ENCODE measurements at regions not wholly inside any gene's neighbourhood (a gene's known extent, or its start where the extent isn't known, plus 50 kb on each side); places are given as distances from the start of the nearest gene placed in this dataset.

DNA sequence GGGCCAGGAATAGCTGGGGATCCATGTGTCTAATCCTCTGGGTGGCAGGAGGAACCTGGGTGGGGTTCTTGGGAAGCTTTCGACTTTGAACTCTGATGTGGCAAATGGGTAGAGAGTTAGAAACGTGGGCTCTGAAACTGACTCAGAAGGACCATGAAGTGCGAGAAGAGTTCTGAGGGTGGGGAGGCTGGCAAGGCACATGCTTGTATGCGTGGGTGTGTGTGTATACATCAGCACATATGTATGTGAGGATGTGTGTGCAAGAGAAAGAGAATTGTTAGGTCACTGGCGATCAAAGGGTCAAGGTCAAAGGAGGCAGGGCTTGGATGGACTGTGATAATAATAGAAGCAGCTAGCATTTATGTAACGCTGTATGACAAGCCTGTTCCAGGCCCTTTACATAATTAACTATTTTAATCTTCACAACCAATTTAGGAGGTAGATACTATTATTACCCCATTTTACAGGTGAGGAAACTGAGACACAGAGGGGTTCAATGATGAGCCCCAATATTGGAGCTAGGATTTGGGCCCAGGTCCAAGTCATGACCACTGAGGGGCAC lies 84.5 kb upstream of the POU3F1 start:
- DNase-seq (ENCODE audit: low read depth): no peak

DNA sequence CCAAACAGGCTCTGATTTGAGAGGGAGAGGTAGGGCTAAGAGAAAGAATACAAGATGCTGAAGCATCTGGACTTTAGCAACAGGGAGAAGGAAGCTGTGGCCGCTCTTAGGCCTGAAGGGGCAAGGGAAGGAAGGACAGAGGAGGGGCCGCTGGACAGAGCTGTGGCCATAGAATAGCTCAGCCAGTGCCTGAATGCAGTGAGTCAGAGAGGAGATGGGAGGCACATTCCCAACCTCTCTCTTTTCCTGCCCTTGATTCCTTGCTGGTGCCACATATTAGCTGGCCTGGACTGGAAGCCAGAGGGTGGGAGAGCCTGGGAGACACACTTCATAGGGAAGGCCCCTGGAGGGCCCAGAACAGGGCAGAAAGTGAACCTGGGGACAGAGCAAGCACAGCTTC lies 83.4 kb upstream of the POU3F1 start:
- no peak overlapping the region for H3K4me3 ChIP-seq (ENCODE audit: low read depth, low read length)
- no peak for DNase-seq (ENCODE audit: low read depth)

More for the DNA sequence above, 84.5 kb upstream of the POU3F1 start:
- no peak overlapping the region for H3K4me3 ChIP-seq (ENCODE audit: low read depth, low read length)

DNA sequence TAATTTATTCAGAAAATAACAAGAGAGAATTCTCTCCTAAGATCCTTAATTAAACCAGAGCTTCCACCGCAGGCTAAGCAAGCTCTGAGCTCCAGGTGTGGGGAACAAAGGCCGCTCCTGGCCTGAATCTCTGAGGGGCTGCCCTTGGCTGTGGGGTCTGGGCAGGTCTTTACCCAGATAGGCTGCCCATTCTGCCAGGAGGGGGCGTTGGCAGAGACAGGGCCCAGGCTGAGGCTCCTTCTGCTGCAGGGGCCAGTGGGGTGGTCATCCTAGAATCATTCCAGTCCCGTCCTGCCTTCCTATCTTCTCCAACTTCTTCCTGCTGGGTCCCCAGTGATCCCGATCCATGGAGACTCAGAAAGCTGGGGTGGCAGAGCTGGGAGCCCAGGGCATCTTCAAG lies 82.9 kb upstream of the POU3F1 start:
- H3K4me3 ChIP-seq (ENCODE audit: low read depth, low read length): no peak overlapping the region
- no peak for DNase-seq (ENCODE audit: low read depth)

DNA sequence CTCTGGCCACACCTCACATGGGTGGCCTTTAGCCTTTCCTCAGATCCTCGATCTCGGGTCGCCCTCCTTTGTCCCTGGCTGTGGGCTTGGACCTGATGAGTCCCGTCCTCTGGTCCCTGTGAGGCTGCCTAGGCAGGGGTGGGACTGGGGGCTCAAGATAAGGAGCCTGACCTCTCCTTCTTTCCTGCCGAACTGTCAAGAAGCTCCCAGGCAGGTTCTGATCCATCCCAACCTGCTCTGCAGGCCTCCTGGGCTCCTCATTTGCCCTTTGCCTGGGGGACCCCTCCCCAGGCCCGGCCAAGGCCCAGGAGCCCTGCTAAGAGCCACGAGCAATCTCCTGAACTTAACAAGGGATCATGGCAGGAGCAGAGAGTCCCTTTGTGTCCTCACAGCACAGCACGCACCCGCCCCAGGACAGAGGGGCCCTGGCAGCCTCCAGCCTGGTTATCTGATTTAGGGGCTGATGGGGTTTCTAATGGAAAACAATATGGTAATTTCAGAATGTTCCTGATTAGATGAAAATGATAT lies 82.4 kb upstream of the POU3F1 start:
- DNase-seq (ENCODE audit: low read depth): no peak
- H3K4me3 ChIP-seq (ENCODE audit: low read depth, low read length): no peak overlapping the region

DNA sequence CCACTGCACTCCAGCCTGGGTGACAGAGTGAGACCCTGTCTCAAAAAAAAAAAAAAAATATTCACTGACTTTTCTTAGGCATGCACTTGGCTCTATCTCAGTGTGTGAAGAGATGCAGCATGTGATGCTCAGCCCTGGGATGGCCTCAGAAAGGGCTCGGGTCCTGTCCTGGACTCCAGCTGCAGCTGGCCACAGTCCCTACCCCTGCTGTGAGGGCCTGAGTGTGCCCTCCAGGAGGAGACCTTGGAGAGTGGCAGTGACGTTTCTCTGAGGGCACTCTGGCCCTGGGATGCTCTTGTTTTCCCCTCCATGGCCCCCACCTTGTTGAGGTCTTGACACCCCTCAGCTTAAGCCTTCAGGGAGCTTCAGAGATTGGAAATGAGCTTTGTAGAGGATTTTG lies 81.9 kb upstream of the POU3F1 start:
- no peak for DNase-seq (ENCODE audit: low read depth)
- no peak overlapping the region for H3K4me3 ChIP-seq (ENCODE audit: low read depth, low read length)

DNA sequence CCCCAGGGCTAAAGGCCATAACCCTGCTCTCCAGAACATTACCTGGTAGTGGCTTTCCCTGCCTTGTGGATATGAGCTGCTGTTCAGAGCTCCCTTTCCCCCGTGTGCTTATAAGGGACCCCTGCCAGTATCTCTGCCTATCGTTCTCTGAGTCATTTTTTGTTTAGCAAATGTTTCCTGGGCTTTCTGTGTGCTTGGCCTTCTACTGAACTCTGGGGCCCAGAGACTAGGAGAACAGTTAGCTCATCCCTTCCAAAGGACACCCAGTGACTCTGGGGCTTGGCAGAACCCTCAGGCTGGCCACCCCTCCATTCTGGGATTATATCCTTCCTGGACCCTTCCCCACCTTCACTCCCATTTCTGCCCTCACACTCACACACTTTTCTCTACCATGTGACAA lies 80.8 kb upstream of the POU3F1 start:
- no peak for DNase-seq (ENCODE audit: low read depth)
- no peak overlapping the region for H3K4me3 ChIP-seq (ENCODE audit: low read depth, low read length)

DNA sequence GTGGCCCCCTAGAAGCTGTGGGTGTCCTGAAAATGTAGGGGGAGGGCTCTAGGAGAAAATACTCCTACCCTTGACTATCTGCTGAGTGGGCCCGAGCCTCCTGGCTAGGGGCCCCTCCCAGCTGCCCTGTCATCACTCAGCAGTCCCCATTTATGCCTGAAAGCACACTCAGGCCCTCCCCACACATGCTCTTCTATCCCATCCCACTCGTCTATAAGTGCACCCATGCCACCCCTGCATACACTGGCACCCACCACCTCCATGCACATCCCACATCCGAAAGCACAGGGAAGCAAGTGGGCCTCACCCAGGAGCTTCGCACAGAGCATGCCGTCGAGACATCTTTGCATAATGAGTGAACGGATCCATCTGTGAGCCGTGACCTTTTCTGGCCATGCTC lies 80.4 kb upstream of the POU3F1 start:
- no peak for DNase-seq (ENCODE audit: low read depth)
- H3K4me3 ChIP-seq (ENCODE audit: low read depth, low read length): no peak overlapping the region

DNA sequence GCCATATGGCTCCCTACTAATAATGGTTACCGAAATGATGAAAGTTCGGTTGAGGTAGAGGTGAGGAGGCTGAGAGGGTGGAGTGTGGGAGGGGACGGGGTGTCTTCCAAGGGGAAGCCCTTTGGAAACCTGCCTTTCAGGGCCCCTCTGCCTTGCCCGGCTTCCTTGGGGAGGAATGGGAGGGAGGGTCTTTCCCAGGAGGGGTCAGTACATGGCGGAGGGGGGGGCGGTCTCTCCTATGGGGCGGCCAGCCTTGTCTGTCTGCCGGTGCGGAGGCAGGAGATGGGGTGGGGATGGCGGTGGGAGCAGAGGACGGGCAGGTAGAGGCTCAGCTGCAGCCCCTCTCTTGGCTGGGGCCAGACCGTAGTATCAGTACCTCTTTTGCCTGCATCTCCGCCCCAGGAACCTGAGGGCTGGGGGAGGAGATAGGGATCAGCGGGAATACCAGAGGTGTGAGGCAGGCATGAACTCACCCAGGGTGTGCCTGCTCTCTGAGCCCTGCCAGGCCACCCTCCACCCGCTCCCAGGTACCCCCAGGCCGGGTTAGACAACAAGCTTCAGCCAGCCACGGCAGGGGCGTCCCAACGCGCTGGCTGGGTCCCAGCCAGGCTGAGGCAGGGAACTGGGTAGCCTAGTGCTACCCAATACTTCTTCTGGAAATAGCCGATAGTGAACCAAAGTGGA lies 79.4 kb upstream of the POU3F1 start:
- DNase-seq (ENCODE audit: low read depth): no peak
- H3K4me3 ChIP-seq (ENCODE audit: low read depth, low read length): no peak overlapping the region

DNA sequence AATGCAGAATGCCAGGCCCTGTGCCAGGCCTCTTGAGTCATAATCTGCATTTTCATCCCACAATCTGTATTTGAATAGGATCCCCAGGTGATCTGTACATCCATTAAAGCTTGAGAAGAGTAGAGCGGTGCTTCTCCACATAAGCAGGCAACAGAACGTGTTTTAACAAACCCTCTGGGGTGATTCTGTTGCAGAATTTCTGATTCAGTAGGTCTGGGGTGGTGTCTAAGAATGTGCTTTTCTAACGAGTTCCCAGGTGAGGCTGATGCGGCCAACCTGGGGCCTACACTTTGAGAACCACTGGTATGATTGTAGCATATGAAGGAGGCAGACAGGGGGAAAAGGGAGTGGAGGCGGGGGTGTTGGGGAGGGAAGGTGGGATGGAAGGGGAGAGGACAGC lies 78.4 kb upstream of the POU3F1 start:
- DNase-seq (ENCODE audit: low read depth): no peak
- H3K4me3 ChIP-seq (ENCODE audit: low read depth, low read length): no peak overlapping the region

DNA sequence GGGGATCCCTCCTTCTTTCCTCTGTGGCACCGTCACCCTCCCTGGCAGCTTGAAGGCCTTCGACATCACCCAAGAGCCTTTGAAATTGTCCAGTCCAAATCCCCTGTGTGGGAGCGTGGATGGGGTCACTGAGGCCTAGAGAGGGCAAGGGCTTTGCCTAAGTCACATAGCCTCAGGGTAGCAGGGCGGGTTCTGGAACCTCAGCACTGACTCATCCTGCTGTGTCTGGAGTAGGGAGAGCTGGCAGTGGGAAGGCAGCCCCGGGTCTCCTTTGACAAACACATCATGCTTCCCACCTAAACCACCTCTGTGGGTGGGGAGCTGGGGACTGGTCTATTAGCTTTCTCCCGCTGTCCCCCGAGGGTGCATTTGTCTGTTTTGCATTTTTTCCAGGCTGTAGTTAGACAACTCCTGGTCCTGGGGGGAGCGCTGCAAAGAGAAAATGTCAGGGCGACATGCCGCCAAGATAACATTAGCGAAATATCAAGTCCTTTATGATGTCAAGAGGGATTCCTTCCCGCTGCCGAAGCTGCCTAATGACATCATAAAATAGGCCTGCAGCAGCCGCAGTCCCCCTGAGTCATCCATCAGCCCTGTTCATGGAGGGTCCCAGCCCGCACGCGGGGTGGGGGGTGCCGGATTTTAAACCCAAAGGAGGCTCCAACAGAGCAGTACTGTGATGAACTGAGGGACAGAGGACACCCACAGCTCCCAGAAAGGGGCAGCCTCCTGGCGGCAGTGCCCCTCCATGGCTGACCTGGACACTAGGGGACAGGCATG lies 77.0 kb upstream of the POU3F1 start:
- DNase-seq (ENCODE audit: low read depth): no peak
- no peak overlapping the region for H3K4me3 ChIP-seq (ENCODE audit: low read depth, low read length)

DNA sequence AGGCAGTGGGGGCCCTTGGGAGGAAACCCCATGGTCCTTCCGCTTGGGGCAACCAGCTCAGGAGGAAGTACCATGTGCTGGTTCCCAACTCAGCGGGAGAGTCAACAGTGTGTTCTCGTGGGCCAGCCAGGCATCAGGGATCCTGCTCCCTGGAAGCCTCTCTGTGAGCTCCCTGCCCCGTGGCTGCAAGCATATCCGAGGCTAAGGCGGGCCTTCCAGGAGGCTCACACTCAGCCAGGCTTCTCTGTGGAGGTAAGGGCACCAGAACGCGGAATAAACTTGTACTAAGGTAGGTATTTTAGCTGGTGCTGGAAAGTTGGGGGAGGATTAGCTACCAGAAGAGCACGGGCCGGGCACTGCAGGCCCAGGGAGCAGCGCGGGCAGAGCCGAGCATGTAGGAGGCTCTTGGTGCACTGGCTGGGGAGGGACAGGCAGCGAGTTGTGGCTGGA lies 74.7 kb upstream of the POU3F1 start:
- no peak overlapping the region for H3K4me3 ChIP-seq (ENCODE audit: low read depth, low read length)
- DNase-seq (ENCODE audit: low read depth): no peak

DNA sequence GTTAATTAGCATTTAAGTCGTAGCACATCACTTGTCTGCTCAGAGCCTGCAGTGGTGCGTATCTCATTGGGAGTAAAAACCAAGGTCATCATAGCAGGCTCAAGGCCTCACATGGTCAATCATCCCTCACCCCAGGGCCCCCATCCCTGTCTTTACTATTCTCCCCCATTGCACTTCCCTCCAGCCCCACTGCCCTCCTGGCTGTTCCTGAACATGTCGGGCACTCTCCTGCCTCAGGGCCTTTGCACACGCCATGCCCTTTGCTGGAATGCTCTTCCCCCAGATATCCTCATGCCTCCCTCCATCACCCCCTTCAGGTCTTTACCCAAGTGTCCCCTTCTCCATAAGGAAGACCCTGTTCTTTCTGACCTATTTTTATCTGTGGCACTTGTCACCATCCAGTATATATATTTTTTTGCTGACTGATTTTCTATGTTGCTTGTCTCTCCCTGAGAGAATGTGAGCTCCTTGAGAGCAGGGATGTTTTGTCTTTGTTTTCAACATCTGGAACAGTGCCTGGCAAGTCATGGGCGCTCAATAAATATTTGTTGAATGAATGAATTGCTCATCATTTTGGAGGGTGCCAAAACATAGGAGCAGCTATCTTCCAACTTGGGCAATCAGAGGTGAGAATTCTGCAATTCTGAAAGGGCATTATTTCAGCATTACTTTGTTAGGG lies 74.1 kb upstream of the POU3F1 start:
- H3K4me3 ChIP-seq (ENCODE audit: low read depth, low read length): no peak overlapping the region
- DNase-seq (ENCODE audit: low read depth): no peak

DNA sequence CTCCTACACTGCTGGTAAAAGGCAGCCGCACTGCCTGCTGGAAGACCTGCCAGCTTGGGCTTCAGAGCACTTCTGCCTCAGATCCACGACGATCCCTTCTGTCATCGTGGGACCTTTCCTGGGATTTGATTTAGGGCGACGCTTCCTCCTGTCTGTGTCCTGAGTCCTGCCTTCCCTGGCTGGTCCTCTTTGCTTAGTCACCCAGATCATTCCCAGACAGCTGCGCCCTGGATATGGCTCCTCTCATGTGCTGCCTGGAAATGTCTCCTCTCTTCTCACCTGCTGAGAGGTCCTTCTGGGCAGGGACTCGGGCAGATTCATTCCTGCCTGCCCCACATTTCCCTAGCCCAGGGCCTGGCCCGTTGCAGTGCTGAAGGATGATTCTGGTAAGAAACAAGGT lies 72.4 kb upstream of the POU3F1 start:
- DNase-seq (ENCODE audit: low read depth): no peak
- no peak overlapping the region for H3K4me3 ChIP-seq (ENCODE audit: low read depth, low read length)

DNA sequence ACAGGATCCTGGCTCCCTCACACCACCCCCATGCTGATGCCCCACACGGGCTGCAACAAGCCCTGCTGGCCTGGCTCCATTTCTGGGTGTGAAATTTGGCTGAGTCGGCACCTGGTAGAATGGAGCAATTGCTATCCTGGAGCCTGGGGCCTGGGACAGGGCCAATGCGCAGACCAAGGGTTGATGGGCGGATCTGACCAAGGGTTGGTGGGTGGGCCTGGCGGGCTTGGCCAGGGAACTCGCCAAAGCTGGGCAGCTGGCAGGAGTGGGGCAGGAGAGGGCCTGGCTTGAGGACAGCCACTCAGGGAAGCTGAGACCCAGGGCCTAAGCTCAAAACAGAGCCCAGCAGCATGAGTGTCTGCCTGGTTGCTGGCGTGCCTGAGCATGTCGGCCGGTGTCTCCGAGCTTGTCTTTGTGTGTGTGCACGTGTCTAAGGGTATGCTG lies 70.9 kb upstream of the POU3F1 start:
- H3K4me3 ChIP-seq (ENCODE audit: low read depth, low read length): no peak overlapping the region
- no peak for DNase-seq (ENCODE audit: low read depth)

DNA sequence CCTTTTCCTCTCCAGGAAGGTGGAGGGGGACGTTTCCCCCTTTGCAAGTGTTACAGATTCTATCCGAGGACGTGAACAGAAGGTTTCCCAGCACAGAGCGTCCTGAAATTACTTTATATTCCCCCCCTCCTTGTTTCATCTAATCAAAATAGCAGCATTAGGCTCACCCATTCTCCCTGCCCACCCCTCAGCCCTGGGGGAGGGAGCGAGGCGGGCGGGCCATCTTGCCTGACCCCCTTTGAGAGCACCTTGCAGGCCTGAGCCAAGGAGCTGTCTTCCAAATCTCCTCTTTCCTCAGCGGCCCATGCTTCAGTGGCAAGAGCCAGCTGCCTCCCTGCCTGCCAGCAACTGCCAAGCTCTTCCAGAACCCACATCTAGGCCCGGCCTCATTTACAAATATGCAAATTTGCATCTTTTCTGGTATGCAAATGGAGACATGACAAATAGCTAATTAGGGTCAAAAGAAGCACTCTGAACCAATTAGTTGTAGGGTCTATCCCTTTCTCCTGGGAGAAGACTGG lies 69.1 kb upstream of the POU3F1 start:
- DNase-seq (ENCODE audit: low read depth): no peak
- H3K4me3 ChIP-seq (ENCODE audit: low read depth, low read length): no peak overlapping the region

DNA sequence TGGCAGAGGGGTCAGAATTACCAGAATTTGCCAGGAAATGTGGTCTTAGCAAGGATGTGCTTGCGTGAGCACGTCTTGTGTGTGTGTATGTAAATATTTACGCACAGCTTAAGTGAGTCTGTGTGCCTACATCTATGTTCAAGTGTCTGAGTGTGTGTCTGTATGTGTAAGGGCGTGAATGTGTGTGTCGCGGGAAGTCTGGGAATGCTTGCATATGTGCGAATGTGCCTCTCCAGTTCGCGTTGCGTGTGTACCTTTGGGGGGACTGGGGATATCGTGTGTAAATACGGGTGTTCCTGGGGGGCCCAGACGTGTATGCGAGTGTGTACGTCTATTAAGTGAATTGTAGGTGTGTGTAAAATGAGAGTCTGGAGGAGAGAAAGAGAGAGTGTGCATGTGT lies 68.6 kb upstream of the POU3F1 start:
- DNase-seq (ENCODE audit: low read depth): no peak
- no peak overlapping the region for H3K4me3 ChIP-seq (ENCODE audit: low read depth, low read length)

DNA sequence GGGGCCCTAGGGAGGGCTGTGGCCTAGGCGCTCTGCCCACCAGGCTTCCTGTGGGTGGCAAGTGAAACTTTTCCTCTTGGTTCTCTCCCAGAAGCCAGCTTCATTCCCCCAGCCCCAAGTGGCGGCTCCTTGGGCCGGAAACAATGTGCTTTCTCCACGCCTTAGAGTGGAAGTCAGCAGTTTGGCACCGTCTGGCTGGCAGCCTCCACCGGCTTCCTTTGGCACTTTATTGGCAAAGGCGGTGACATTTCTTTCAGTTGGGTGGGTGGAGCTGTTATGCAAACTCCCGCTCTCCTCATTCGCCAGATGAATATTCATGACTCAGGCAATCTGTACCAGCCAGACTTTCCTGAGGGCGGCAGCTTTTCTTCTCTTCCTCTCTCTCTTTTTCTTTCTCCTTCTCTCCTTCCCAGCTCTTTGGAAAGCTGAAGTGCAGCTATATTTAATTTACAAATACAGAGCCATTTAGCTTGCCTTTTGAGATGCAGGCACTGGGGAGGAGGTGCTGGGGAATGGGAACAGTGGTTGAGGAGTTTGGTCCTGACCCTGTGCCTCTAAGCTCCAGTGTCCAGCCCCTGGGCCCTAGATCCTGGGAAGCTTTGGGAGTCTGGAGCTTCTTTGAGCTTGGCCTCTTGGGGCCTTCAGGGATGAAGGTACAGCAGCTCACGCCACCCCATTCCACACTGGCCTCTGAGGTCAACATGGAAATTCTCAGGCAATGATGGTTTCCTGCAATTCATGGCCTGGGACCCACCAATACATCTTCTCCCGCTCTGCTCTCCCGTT lies 67.8 kb upstream of the POU3F1 start:
- H3K4me3 ChIP-seq (ENCODE audit: low read depth, low read length): no peak overlapping the region

DNA sequence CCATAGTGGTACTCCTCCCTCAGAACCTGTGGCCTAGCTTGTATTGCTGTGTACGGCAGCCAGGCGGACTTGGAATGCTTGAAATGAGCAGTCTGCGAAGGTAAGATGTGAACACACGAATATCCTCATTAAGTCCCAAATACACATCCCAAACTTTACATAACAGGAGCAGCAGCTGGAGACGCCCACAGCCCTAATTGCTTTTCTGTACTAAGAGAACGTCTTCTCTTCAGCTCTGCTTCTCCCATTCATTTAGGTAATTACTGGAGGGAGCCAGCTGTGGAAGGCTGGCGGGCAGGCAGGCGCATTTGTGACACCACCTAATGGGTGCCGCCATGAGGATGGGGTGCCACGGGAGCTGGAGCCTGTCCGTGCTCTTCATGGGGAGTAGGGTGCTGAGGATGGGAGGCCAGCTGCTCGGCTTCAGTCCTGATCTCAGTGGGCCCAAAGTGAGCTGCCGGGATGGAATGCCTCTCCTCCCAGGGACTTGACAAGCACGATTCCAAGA lies 66.6 kb upstream of the POU3F1 start:
- DNase-seq (ENCODE audit: low read depth): no peak
- no peak overlapping the region for H3K4me3 ChIP-seq (ENCODE audit: low read depth, low read length)

More for the DNA sequence above, 67.8 kb upstream of the POU3F1 start:
- DNase-seq (ENCODE audit: low read depth): no peak

DNA sequence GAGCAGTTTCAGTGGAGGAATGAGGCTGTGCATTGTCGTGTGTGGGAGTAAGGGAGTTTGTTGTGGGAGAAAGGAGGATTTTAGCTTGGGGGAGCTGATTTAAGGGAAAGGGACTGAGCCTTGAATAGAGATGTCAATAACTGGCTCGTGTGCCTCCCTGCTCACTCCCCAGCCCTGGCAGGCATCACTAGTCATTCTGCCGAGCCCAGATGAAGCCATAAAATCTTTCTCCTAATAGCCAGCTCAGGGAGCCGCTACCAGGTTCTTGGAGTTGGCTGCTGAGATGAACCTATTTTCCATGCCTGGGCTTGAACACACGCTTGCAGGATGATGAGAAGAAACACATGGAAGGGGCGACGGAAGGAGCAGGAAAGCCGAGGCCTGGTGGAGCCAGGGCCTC lies 65.0 kb upstream of the POU3F1 start:
- H3K4me3 ChIP-seq (ENCODE audit: low read depth, low read length): no peak overlapping the region
- no peak for DNase-seq (ENCODE audit: low read depth)

Data from skeletal muscle cell (primary cell).